ENCODE measurements at regions not wholly inside any gene's neighbourhood (a gene's known extent, or its start where the extent isn't known, plus 50 kb on each side); places are given as distances from the start of the nearest gene placed in this dataset.
"Not testable (repeated sequence)": the region's sequence is repeated elsewhere in the genome, so short reads cannot be mapped to it uniquely, and the experiment has no call there.

GRCh38 chr2:203619267-203619878 lies 84.3 kb upstream of the RAPH1 start:
- peaks cover 6% of the 10 kb centered on the region for H3K9me3 ChIP-seq (replicated peaks)
- intact Hi-C loops (cut with micrococcal nuclease), result no loop called here
- TF ChIP-seq CTCF (IDR thresholded peaks at IDR 0.05; ENCODE audit: borderline replicate concordance), result no peak
- no peak overlapping the region for H3K4me3 ChIP-seq
- no peak overlapping the region for H3K27ac ChIP-seq (replicated peaks)
- no peaks in the 10 kb centered on the region for H3K27me3 ChIP-seq (ENCODE audit: low read depth)
- DNase-seq, result no peak
- H3K36me3 ChIP-seq, result no peaks in the 10 kb centered on the region
- peaks cover 5% of the 10 kb centered on the region for H3K4me1 ChIP-seq

- H3K27ac ChIP-seq (replicated peaks), result no peak overlapping the region
- intact Hi-C loops (cut with micrococcal nuclease), result no loop called here
Measured at GRCh38 chr2:203621981-203622515, 84.4 kb upstream of the CD28 start.

GRCh38 chr2:203623096-203623495 lies 83.3 kb upstream of the CD28 start:
- Histone ChIP-seq H3K9me3 (replicated peaks) (peaks cover 6% of the 10 kb centered on the region), H3K27me3 (ENCODE audit: low read depth) (no peaks in the 10 kb centered on the region), H3K4me1 (peaks cover 24% of the 10 kb centered on the region), H3K36me3 (no peaks in the 10 kb centered on the region), H3K4me3 (no peak overlapping the region), H3K27ac (replicated peaks) (no peak overlapping the region)
- DNase-seq, result no peak
- intact Hi-C loops (cut with micrococcal nuclease), result no loop called here
- TF ChIP-seq CTCF (IDR thresholded peaks at IDR 0.05; ENCODE audit: borderline replicate concordance), result no peak

More at GRCh38 chr2:203621981-203622515, 84.4 kb upstream of the CD28 start:
- no peaks in the 10 kb centered on the region for H3K36me3 ChIP-seq
- H3K4me1 ChIP-seq, result peaks cover 19% of the 10 kb centered on the region
- H3K4me3 ChIP-seq, result no peak overlapping the region
- no peak for DNase-seq
- H3K9me3 ChIP-seq (replicated peaks), result peaks cover 6% of the 10 kb centered on the region
- H3K27me3 ChIP-seq (ENCODE audit: low read depth), result no peaks in the 10 kb centered on the region
- TF ChIP-seq CTCF (IDR thresholded peaks at IDR 0.05; ENCODE audit: borderline replicate concordance), result no peak

- Histone ChIP-seq H3K4me3 (no peak overlapping the region), H3K9me3 (replicated peaks) (peaks cover 6% of the 10 kb centered on the region), H3K36me3 (no peaks in the 10 kb centered on the region), H3K4me1 (peaks cover 24% of the 10 kb centered on the region), H3K27me3 (ENCODE audit: low read depth) (no peaks in the 10 kb centered on the region), H3K27ac (replicated peaks) (no peak overlapping the region)
- no peak for TF ChIP-seq CTCF (IDR thresholded peaks at IDR 0.05; ENCODE audit: borderline replicate concordance)
- DNase-seq, result no peak
- intact Hi-C loops (cut with micrococcal nuclease), result no loop called here
Measured at GRCh38 chr2:203623661-203624060, 82.8 kb upstream of the CD28 start.

GRCh38 chr2:203625701-203626100 lies 80.7 kb upstream of the CD28 start:
- Histone ChIP-seq H3K27ac (replicated peaks) (peak overlapping the region; percentile 43), H3K9me3 (replicated peaks) (peaks cover 6% of the 10 kb centered on the region), H3K27me3 (ENCODE audit: low read depth) (no peaks in the 10 kb centered on the region), H3K4me1 (peaks cover 20% of the 10 kb centered on the region), H3K4me3 (no peak overlapping the region), H3K36me3 (no peaks in the 10 kb centered on the region)
- no peak for TF ChIP-seq CTCF (IDR thresholded peaks at IDR 0.05; ENCODE audit: borderline replicate concordance)
- intact Hi-C loops (cut with micrococcal nuclease), result no loop called here
- DNase-seq, result no peak

GRCh38 chr2:203626247-203626646 lies 80.2 kb upstream of the CD28 start:
- H3K36me3 ChIP-seq; H3K27me3 ChIP-seq (ENCODE audit: low read depth); intact Hi-C loops (cut with micrococcal nuclease); H3K9me3 ChIP-seq (replicated peaks); DNase-seq; H3K4me3 ChIP-seq: not testable (repeated sequence)
- Histone ChIP-seq H3K4me1 (peaks cover 20% of the 10 kb centered on the region), H3K27ac (replicated peaks) (peak overlapping the region; percentile 43)
